KMS-11 (cell line): ENCODE measurements at regions not wholly inside any gene's neighbourhood (a gene's known extent, or its start where the extent isn't known, plus 50 kb on each side); places are given as distances from the start of the nearest gene placed in this dataset.

ENCODE experiments used
- H2AFZ ChIP-seq: fragments of 200-600 bp; sonication (generic); 2 replicates; pipeline ENCODE4 v1.6.1; 2016; ENCODE audit warnings: antibody characterized with exemption, mixed run types, low read depth
- H3K27ac ChIP-seq: fragments of 200-600 bp; sonication (generic); 2 replicates; pipeline ENCODE4 v1.6.1; 2016; ENCODE audit warnings: mild to moderate bottlenecking, mixed run types
- H3K27me3 ChIP-seq: fragments of 200-600 bp; sonication (generic); 2 replicates; pipeline ENCODE4 v1.6.1; 2017; ENCODE audit warnings: mild to moderate bottlenecking, low read depth, mixed run types, moderate library complexity; ENCODE audit not compliant: insufficient read depth
- H3K36me3 ChIP-seq: fragments of 200-600 bp; sonication (generic); 2 replicates; pipeline ENCODE4 v1.6.1; 2017; ENCODE audit warnings: mild to moderate bottlenecking, mixed run types; ENCODE audit not compliant: insufficient read depth
- H3K4me1 ChIP-seq: fragments of 200-600 bp; sonication (generic); 2 replicates; pipeline ENCODE4 v1.6.1; 2016; ENCODE audit warnings: mild to moderate bottlenecking, low read depth, mixed run types; ENCODE audit not compliant: poor library complexity, severe bottlenecking
- H3K4me2 ChIP-seq: fragments of 200-600 bp; sonication (generic); 2 replicates; pipeline ENCODE4 v1.7.0; 2016; ENCODE audit warnings: mild to moderate bottlenecking, mixed run types
- H3K4me3 ChIP-seq: fragments of 200-600 bp; sonication (generic); IDR thresholded peaks from 2 replicates; pipeline ENCODE4 v1.6.1; 2017; ENCODE audit warnings: low read depth, low read length, mixed read lengths; ENCODE audit not compliant: insufficient read depth
- H3K79me2 ChIP-seq: fragments of 200-600 bp; sonication (generic); 2 replicates; pipeline ENCODE4 v1.6.1; 2016; ENCODE audit warnings: low read depth, mixed run types; ENCODE audit not compliant: insufficient read depth
- H3K9ac ChIP-seq: fragments of 200-600 bp; sonication (generic); 2 replicates; pipeline ENCODE4 v1.6.1; 2016; ENCODE audit warnings: mild to moderate bottlenecking, mixed run types
- H4K20me1 ChIP-seq: fragments of 200-600 bp; sonication (generic); 2 replicates; pipeline ENCODE4 v1.6.1; 2016; ENCODE audit warnings: mild to moderate bottlenecking, mixed run types; ENCODE audit not compliant: insufficient read depth
- CTCF ChIP-seq: fragments of 200-600 bp; sonication (generic); conservative IDR thresholded peaks from 2 replicates; pipeline ENCODE4 v1.6.1; 2017; ENCODE audit warnings: low read depth, mild to moderate bottlenecking, antibody characterized with exemption, low read length, moderate library complexity, mixed read lengths

- Histone ChIP-seq H3K9ac (no peak overlapping the region), H3K27me3 (no peaks in the 10 kb centered on the region), H3K4me2 (peak overlapping the region; percentile 49), H3K36me3 (no peaks in the 10 kb centered on the region), H2AFZ (0 out of 2 replicates have a peak overlapping the region, but pooled peaks have one; percentile 1), H4K20me1 (no peaks in the 10 kb centered on the region), H3K4me3 (no peak overlapping the region), H3K4me1 (peaks cover 56% of the 10 kb centered on the region), H3K27ac (peak overlapping the region; percentile 27; the same call in 1 of the 2 replicates), H3K79me2 (no peaks in the 10 kb centered on the region)
- no peak for TF ChIP-seq CTCF
Observed at GRCh38 chr6:10271982-10272381, 142.9 kb downstream of the TFAP2A start.

GRCh38 chr6:10269814-10270472, 144.9 kb downstream of the TFAP2A start:
- Histone ChIP-seq H2AFZ (no peak overlapping the region), H3K4me1 (peaks cover 56% of the 10 kb centered on the region), H3K4me3 (no peak overlapping the region), H3K4me2 (peak overlapping the region; percentile 83), H3K27ac (peak overlapping the region; percentile 38), H3K9ac (no peak overlapping the region), H3K79me2 (no peaks in the 10 kb centered on the region), H3K36me3 (no peaks in the 10 kb centered on the region), H3K27me3 (no peaks in the 10 kb centered on the region), H4K20me1 (no peaks in the 10 kb centered on the region)
- no peak for TF ChIP-seq CTCF

- H2AFZ ChIP-seq = no peak overlapping the region
- H3K27ac ChIP-seq = no peak overlapping the region
- no peaks in the 10 kb centered on the region for H3K36me3 ChIP-seq
- H3K4me1 ChIP-seq = peaks cover 53% of the 10 kb centered on the region
- H3K27me3 ChIP-seq = no peaks in the 10 kb centered on the region
- no peak for TF ChIP-seq CTCF
- no peaks in the 10 kb centered on the region for H3K79me2 ChIP-seq
- H3K9ac ChIP-seq = no peak overlapping the region
- no peak overlapping the region for H3K4me3 ChIP-seq
- no peaks in the 10 kb centered on the region for H4K20me1 ChIP-seq
- H3K4me2 ChIP-seq = peak overlapping the region; percentile 83
Observed at GRCh38 chr6:10268611-10269310, 146.1 kb downstream of the TFAP2A start.

GRCh38 chr6:10268111-10268510, 146.8 kb downstream of the TFAP2A start:
- TF ChIP-seq CTCF = no peak
- Histone ChIP-seq H3K4me1 (peaks cover 46% of the 10 kb centered on the region), H3K4me3 (no peak overlapping the region), H3K36me3 (no peaks in the 10 kb centered on the region), H3K9ac (no peak overlapping the region), H4K20me1 (no peaks in the 10 kb centered on the region), H3K79me2 (no peaks in the 10 kb centered on the region), H2AFZ (no peak overlapping the region), H3K4me2 (no peak overlapping the region), H3K27ac (no peak overlapping the region), H3K27me3 (no peaks in the 10 kb centered on the region)
